ENCODE measurements at regions not wholly inside any gene's neighbourhood (a gene's known extent, or its start where the extent isn't known, plus 50 kb on each side); places are given as distances from the start of the nearest gene placed in this dataset.

DNA sequence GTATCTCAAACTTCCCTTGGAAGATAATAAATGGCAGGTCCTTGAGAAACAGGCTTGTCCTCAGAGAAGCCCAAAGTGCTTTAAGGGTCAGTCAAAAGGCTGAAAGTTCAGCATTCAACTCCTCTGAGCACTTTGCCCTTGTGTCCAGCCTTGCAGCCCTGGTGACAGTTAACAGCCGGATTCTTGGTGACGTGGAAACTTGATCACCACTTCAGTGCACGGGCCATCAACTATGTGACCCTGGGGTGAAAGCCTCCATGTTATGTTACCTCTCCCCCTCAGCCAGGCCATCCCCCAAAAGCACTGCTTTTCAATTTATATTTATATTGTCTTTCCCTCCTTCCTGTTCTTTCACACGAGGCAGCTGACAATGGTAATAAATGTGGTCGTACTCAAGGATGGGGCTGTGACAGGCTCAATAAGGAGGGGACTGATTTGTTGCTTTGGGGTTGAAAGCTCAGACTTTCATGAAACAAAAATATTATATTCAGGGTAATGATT is 164.0 kb upstream of the NRP1 start:
- DNase-seq: no peak
- H3K36me3 Mint-ChIP-seq (ENCODE audit: low read depth): no peaks in the 10 kb centered on the region
- no peak overlapping the region for H3K27ac Mint-ChIP-seq
- H3K9me3 ChIP-seq (ENCODE audit: control insufficient read depth, low read length, poor library complexity, severe bottlenecking): no peaks in the 10 kb centered on the region
- peaks cover 12% of the 10 kb centered on the region for H3K27me3 Mint-ChIP-seq
- no peak for ATAC-seq
- peaks cover 6% of the 10 kb centered on the region for H3K4me1 Mint-ChIP-seq
- H3K4me3 Mint-ChIP-seq: no peak overlapping the region

GRCh38 chr10:33497338-33497737 is 162.9 kb upstream of the NRP1 start:
- DNase-seq: no peak
- no peak for ATAC-seq
- Mint-ChIP-seq H3K4me1 (peaks cover 6% of the 10 kb centered on the region), H3K4me3 (no peak overlapping the region), H3K27ac (no peak overlapping the region), H3K36me3 (ENCODE audit: low read depth) (no peaks in the 10 kb centered on the region), H3K27me3 (peaks cover 11% of the 10 kb centered on the region)
- H3K9me3 ChIP-seq (ENCODE audit: control insufficient read depth, low read length, poor library complexity, severe bottlenecking): no peaks in the 10 kb centered on the region

- H3K36me3 Mint-ChIP-seq (ENCODE audit: low read depth): no peaks in the 10 kb centered on the region
- no peak overlapping the region for H3K4me3 Mint-ChIP-seq
- no peaks in the 10 kb centered on the region for H3K9me3 ChIP-seq (ENCODE audit: control insufficient read depth, low read length, poor library complexity, severe bottlenecking)
- peaks cover 6% of the 10 kb centered on the region for H3K4me1 Mint-ChIP-seq
- DNase-seq (no peak), ATAC-seq (no peak)
- H3K27ac Mint-ChIP-seq: no peak overlapping the region
- peaks cover 7% of the 10 kb centered on the region for H3K27me3 Mint-ChIP-seq
These were observed 161.6 kb upstream of the NRP1 start for GRCh38 chr10:33496096-33496495.

GRCh38 chr10:33494694-33495265 is 160.3 kb upstream of the NRP1 start:
- H3K27ac Mint-ChIP-seq: no peak overlapping the region
- DNase-seq (no peak), ATAC-seq (no peak)
- H3K27me3 Mint-ChIP-seq: no peaks in the 10 kb centered on the region
- no peaks in the 10 kb centered on the region for H3K9me3 ChIP-seq (ENCODE audit: control insufficient read depth, low read length, poor library complexity, severe bottlenecking)
- H3K4me1 Mint-ChIP-seq: peaks cover 6% of the 10 kb centered on the region
- H3K36me3 Mint-ChIP-seq (ENCODE audit: low read depth): no peaks in the 10 kb centered on the region
- H3K4me3 Mint-ChIP-seq: no peak overlapping the region

GRCh38 chr10:33493978-33494377 is 159.5 kb upstream of the NRP1 start:
- no peak for ATAC-seq
- no peak overlapping the region for H3K27ac Mint-ChIP-seq
- peaks cover 6% of the 10 kb centered on the region for H3K4me1 Mint-ChIP-seq

GRCh38 chr10:33493497-33493896 is 159.0 kb upstream of the NRP1 start:
- ATAC-seq (no peak), DNase-seq (no peak)
- Mint-ChIP-seq H3K4me1 (peaks cover 6% of the 10 kb centered on the region), H3K4me3 (no peak overlapping the region), H3K27ac (no peak overlapping the region), H3K36me3 (ENCODE audit: low read depth) (no peaks in the 10 kb centered on the region), H3K27me3 (no peaks in the 10 kb centered on the region)
- no peaks in the 10 kb centered on the region for H3K9me3 ChIP-seq (ENCODE audit: control insufficient read depth, low read length, poor library complexity, severe bottlenecking)

More at GRCh38 chr10:33493978-33494377, 159.5 kb upstream of the NRP1 start:
- Mint-ChIP-seq H3K4me3 (no peak overlapping the region), H3K36me3 (ENCODE audit: low read depth) (no peaks in the 10 kb centered on the region), H3K27me3 (no peaks in the 10 kb centered on the region)
- DNase-seq: no peak
- H3K9me3 ChIP-seq (ENCODE audit: control insufficient read depth, low read length, poor library complexity, severe bottlenecking): no peaks in the 10 kb centered on the region

GRCh38 chr10:33492701-33493345 is 158.4 kb upstream of the NRP1 start:
- ATAC-seq: no peak
- Mint-ChIP-seq H3K36me3 (ENCODE audit: low read depth) (no peaks in the 10 kb centered on the region), H3K4me3 (no peak overlapping the region), H3K27ac (no peak overlapping the region), H3K27me3 (no peaks in the 10 kb centered on the region), H3K4me1 (peaks cover 6% of the 10 kb centered on the region)
- no peaks in the 10 kb centered on the region for H3K9me3 ChIP-seq (ENCODE audit: control insufficient read depth, low read length, poor library complexity, severe bottlenecking)
- no peak for DNase-seq

DNA sequence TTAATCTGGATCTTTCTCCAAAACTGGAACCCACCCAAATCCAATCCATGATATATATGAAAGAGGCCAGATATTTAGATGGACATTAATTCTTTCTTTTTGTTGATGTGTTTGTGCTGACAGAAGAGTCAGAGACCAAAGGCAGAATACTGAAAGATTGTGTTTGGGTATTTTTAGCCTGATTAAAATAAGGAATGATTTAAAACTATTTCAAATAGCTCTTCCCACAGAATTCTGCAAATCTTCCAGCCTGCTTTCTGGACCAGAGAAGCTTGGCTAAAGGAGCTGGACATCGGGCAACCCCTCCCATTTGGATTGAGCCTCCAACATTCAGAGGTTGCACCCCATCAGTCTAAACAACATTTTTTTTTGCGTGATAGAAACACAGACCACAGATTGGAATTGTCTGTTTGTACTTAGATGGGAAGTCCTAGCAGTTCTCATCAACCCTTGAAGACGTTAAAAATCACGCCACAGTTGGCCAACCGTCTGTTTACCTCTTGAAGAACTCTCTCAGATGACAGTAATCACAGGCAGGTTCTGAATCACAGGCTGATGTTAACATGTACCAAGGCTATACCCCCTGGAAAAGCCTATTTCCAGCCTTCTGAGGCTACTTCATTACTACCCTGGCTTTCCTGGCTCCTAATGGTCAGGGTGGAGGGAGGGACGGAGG is 155.2 kb upstream of the NRP1 start:
- no peak for DNase-seq
- Mint-ChIP-seq H3K27ac (no peak overlapping the region), H3K4me3 (no peak overlapping the region), H3K36me3 (ENCODE audit: low read depth) (peaks cover 5% of the 10 kb centered on the region), H3K27me3 (no peaks in the 10 kb centered on the region), H3K4me1 (peaks cover 10% of the 10 kb centered on the region)
- ATAC-seq: no peak
- no peaks in the 10 kb centered on the region for H3K9me3 ChIP-seq (ENCODE audit: control insufficient read depth, low read length, poor library complexity, severe bottlenecking)

DNA sequence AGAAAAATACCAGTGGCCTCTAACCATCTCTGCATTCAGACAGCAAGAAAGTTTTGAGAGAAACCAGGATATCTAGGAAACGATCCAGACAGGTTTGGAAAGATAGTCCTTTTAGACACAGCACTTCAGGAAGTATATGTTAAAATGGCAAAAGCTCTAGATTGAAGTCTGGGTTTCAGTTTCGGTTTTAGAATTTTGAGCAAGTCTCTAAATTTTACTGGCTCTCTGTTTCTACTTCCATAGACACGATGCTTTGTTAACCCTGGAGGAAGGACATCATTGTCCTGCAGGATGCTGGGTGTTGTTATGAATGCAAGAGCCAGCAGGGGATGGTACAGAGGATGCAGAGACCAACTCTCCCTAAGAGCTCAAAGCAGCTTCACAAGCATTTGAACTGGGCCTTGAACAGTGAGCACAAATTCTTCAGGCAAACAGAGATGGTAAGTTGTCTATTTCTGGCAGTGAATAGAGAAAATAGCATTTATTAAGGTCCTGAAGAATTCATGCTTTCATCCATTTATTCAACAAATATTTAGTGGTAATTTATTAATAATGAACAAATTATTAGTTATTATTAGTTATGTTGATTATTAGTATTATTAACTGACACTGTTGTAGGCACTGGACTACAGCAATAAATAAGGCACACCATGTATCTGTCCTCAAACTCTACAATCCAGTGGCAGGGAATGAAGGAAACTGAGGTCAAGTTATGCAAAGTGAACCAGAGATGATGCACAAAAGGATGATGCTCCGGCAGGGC is 152.7 kb upstream of the NRP1 start:
- peak overlapping the region; percentile 68 for H3K4me3 Mint-ChIP-seq

GRCh38 chr10:33485276-33485675 is 150.8 kb upstream of the NRP1 start:
- peaks cover 7% of the 10 kb centered on the region for H3K36me3 Mint-ChIP-seq (ENCODE audit: low read depth)
- no peak for ATAC-seq

More for the DNA sequence above, 152.7 kb upstream of the NRP1 start:
- peaks cover 10% of the 10 kb centered on the region for H3K4me1 Mint-ChIP-seq
- DNase-seq (no peak), ATAC-seq (no peak)
- no peak overlapping the region for H3K27ac Mint-ChIP-seq
- no peaks in the 10 kb centered on the region for H3K9me3 ChIP-seq (ENCODE audit: control insufficient read depth, low read length, poor library complexity, severe bottlenecking)
- H3K27me3 Mint-ChIP-seq: peaks cover 6% of the 10 kb centered on the region
- H3K36me3 Mint-ChIP-seq (ENCODE audit: low read depth): peaks cover 5% of the 10 kb centered on the region

DNA sequence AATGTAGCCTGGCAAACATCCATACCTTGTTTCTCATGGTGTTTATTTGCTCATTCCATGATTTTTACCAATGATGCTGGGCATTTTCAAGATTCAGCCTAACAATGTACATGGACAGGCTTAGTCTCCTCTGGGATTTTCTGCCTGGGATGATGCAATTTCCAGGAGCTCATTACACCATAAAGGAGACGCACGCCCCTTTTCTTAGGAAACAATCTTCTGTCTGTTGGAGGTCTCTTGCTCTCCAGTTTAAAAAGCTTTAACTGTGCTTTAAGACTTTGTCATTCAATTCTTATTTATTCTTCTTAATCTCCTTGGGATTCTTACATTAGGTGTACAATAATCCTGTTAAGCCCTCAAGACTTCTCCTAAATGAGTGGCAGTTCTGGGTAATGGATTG is 150.3 kb upstream of the NRP1 start:
- peaks cover 14% of the 10 kb centered on the region for H3K4me1 Mint-ChIP-seq
- peaks cover 6% of the 10 kb centered on the region for H3K27me3 Mint-ChIP-seq
- DNase-seq: no peak
- H3K27ac Mint-ChIP-seq: no peak overlapping the region
- H3K36me3 Mint-ChIP-seq (ENCODE audit: low read depth): peaks cover 7% of the 10 kb centered on the region
- ATAC-seq: no peak
- no peak overlapping the region for H3K4me3 Mint-ChIP-seq
- no peaks in the 10 kb centered on the region for H3K9me3 ChIP-seq (ENCODE audit: control insufficient read depth, low read length, poor library complexity, severe bottlenecking)

More at GRCh38 chr10:33485276-33485675, 150.8 kb upstream of the NRP1 start:
- H3K27ac Mint-ChIP-seq: no peak overlapping the region
- no peak overlapping the region for H3K4me3 Mint-ChIP-seq
- H3K27me3 Mint-ChIP-seq: peaks cover 6% of the 10 kb centered on the region
- H3K9me3 ChIP-seq (ENCODE audit: control insufficient read depth, low read length, poor library complexity, severe bottlenecking): no peaks in the 10 kb centered on the region
- no peak for DNase-seq
- peaks cover 14% of the 10 kb centered on the region for H3K4me1 Mint-ChIP-seq

GRCh38 chr10:33483816-33484190 is 149.3 kb upstream of the NRP1 start:
- Mint-ChIP-seq H3K36me3 (ENCODE audit: low read depth) (peaks cover 7% of the 10 kb centered on the region), H3K27ac (no peak overlapping the region), H3K4me3 (no peak overlapping the region), H3K27me3 (peaks cover 6% of the 10 kb centered on the region), H3K4me1 (peaks cover 14% of the 10 kb centered on the region)
- H3K9me3 ChIP-seq (ENCODE audit: control insufficient read depth, low read length, poor library complexity, severe bottlenecking): no peaks in the 10 kb centered on the region
- no peak for DNase-seq
- no peak for ATAC-seq

DNA sequence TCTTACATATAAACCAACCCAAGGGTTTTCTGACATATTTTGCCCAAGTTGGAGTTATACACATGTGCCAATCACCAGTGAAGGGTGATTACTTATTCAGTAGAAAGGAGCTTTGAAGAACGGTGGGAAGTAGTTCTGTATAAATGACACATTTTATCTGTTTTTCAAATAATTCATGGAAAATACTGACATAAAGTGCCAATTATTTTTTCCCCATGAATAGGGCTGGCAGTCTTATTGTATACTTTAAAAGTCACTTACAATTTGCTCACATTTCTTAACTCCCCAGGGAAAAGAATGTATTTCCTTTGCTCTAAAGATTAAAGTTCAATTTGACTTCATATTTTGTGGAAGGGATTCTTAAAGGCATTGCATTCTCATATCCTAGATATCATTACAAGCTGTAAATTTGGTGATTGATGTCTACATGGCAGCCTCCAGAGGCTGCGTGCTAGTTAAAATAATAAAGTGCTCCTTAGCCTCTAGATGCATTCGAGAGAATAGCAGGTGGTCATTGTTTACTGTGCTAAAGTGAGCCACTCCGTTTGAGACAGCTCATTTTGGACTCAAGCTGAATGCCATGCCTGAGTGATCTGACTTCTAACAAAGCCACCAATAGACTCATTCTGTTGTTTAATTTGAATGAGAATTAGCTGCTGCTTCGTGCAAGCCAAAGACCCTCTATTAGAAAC is 148.8 kb upstream of the NRP1 start:
- Mint-ChIP-seq H3K36me3 (ENCODE audit: low read depth) (peaks cover 7% of the 10 kb centered on the region), H3K27ac (no peak overlapping the region), H3K4me1 (peaks cover 14% of the 10 kb centered on the region), H3K27me3 (peaks cover 6% of the 10 kb centered on the region), H3K4me3 (no peak overlapping the region)
- no peaks in the 10 kb centered on the region for H3K9me3 ChIP-seq (ENCODE audit: control insufficient read depth, low read length, poor library complexity, severe bottlenecking)
- no peak for ATAC-seq
- no peak for DNase-seq
